ENCODE measurements at regions not wholly inside any gene's neighbourhood (a gene's known extent, or its start where the extent isn't known, plus 50 kb on each side); places are given as distances from the start of the nearest gene placed in this dataset.

- DNase-seq (ENCODE audit: low read depth in 1 of 2, low spot score in 2 of 2): no peak
- Histone ChIP-seq H3K27ac (no peak overlapping the region), H3K36me3 (no peaks in the 10 kb centered on the region)
Observed at GRCh38 chr9:1294641-1295258, 244.6 kb downstream of the DMRT2 start.

GRCh38 chr9:1296331-1296730 is 246.2 kb downstream of the DMRT2 start:
- H3K4me1 ChIP-seq (replicated peaks): no peaks in the 10 kb centered on the region
- no peak overlapping the region for H3K4me3 ChIP-seq
- no peaks in the 10 kb centered on the region for H3K9me3 ChIP-seq (replicated peaks)
- H3K27me3 ChIP-seq (replicated peaks): no peaks in the 10 kb centered on the region
- H3K27ac ChIP-seq: no peak overlapping the region
- H3K36me3 ChIP-seq: no peaks in the 10 kb centered on the region
- DNase-seq (ENCODE audit: low read depth in 1 of 2, low spot score in 2 of 2): no peak

More at GRCh38 chr9:1294641-1295258, 244.6 kb downstream of the DMRT2 start:
- no peaks in the 10 kb centered on the region for H3K27me3 ChIP-seq (replicated peaks)
- no peaks in the 10 kb centered on the region for H3K9me3 ChIP-seq (replicated peaks)
- H3K4me1 ChIP-seq (replicated peaks): no peaks in the 10 kb centered on the region
- H3K4me3 ChIP-seq: no peak overlapping the region

- Histone ChIP-seq H3K27ac (no peak overlapping the region), H3K4me1 (replicated peaks) (no peaks in the 10 kb centered on the region), H3K9me3 (replicated peaks) (no peaks in the 10 kb centered on the region), H3K27me3 (replicated peaks) (no peaks in the 10 kb centered on the region), H3K4me3 (no peak overlapping the region), H3K36me3 (no peaks in the 10 kb centered on the region)
- no peak for DNase-seq (ENCODE audit: low read depth in 1 of 2, low spot score in 2 of 2)
Observed at GRCh38 chr9:1298046-1298445, 247.9 kb downstream of the DMRT2 start.

- no peak for DNase-seq (ENCODE audit: low read depth in 1 of 2, low spot score in 2 of 2)
Observed at GRCh38 chr9:1300941-1301340, 250.8 kb downstream of the DMRT2 start.

GRCh38 chr9:1303932-1304331 is 253.8 kb downstream of the DMRT2 start:
- Histone ChIP-seq H3K27ac (no peak overlapping the region), H3K4me1 (replicated peaks) (no peaks in the 10 kb centered on the region), H3K9me3 (replicated peaks) (no peaks in the 10 kb centered on the region), H3K4me3 (no peak overlapping the region), H3K27me3 (replicated peaks) (no peaks in the 10 kb centered on the region), H3K36me3 (no peaks in the 10 kb centered on the region)
- DNase-seq (ENCODE audit: low read depth in 1 of 2, low spot score in 2 of 2): no peak

More at GRCh38 chr9:1300941-1301340, 250.8 kb downstream of the DMRT2 start:
- Histone ChIP-seq H3K4me3 (no peak overlapping the region), H3K27me3 (replicated peaks) (no peaks in the 10 kb centered on the region), H3K9me3 (replicated peaks) (no peaks in the 10 kb centered on the region), H3K36me3 (no peaks in the 10 kb centered on the region), H3K4me1 (replicated peaks) (no peaks in the 10 kb centered on the region), H3K27ac (no peak overlapping the region)

GRCh38 chr9:1311462-1312042 is 261.4 kb downstream of the DMRT2 start:
- Histone ChIP-seq H3K4me1 (replicated peaks) (no peaks in the 10 kb centered on the region), H3K36me3 (no peaks in the 10 kb centered on the region), H3K9me3 (replicated peaks) (no peaks in the 10 kb centered on the region), H3K27me3 (replicated peaks) (no peaks in the 10 kb centered on the region), H3K4me3 (no peak overlapping the region), H3K27ac (no peak overlapping the region)
- no peak for DNase-seq (ENCODE audit: low read depth in 1 of 2, low spot score in 2 of 2)

GRCh38 chr9:1319436-1319835 is 269.3 kb downstream of the DMRT2 start:
- Histone ChIP-seq H3K36me3 (no peaks in the 10 kb centered on the region), H3K27me3 (replicated peaks) (no peaks in the 10 kb centered on the region), H3K4me3 (no peak overlapping the region), H3K9me3 (replicated peaks) (no peaks in the 10 kb centered on the region), H3K4me1 (replicated peaks) (no peaks in the 10 kb centered on the region), H3K27ac (no peak overlapping the region)
- no peak for DNase-seq (ENCODE audit: low read depth in 1 of 2, low spot score in 2 of 2)

- Histone ChIP-seq H3K9me3 (replicated peaks) (no peaks in the 10 kb centered on the region), H3K27ac (no peak overlapping the region), H3K27me3 (replicated peaks) (no peaks in the 10 kb centered on the region), H3K36me3 (no peaks in the 10 kb centered on the region), H3K4me3 (no peak overlapping the region), H3K4me1 (replicated peaks) (no peaks in the 10 kb centered on the region)
- DNase-seq (ENCODE audit: low read depth in 1 of 2, low spot score in 2 of 2): no peak
Observed at GRCh38 chr9:1320051-1320557, 269.9 kb downstream of the DMRT2 start.

GRCh38 chr9:1320607-1321195 is 270.5 kb downstream of the DMRT2 start:
- no peaks in the 10 kb centered on the region for H3K36me3 ChIP-seq
- no peaks in the 10 kb centered on the region for H3K27me3 ChIP-seq (replicated peaks)
- no peak overlapping the region for H3K27ac ChIP-seq
- no peak for DNase-seq (ENCODE audit: low read depth in 1 of 2, low spot score in 2 of 2)
- no peaks in the 10 kb centered on the region for H3K9me3 ChIP-seq (replicated peaks)
- H3K4me1 ChIP-seq (replicated peaks): no peaks in the 10 kb centered on the region
- no peak overlapping the region for H3K4me3 ChIP-seq

- no peak for DNase-seq (ENCODE audit: low read depth in 1 of 2, low spot score in 2 of 2)
- Histone ChIP-seq H3K4me3 (no peak overlapping the region), H3K9me3 (replicated peaks) (no peaks in the 10 kb centered on the region), H3K36me3 (no peaks in the 10 kb centered on the region), H3K27me3 (replicated peaks) (no peaks in the 10 kb centered on the region), H3K4me1 (replicated peaks) (no peaks in the 10 kb centered on the region), H3K27ac (no peak overlapping the region)
Observed at GRCh38 chr9:1327467-1327866, 277.3 kb downstream of the DMRT2 start.

GRCh38 chr9:1328341-1328740 is 278.2 kb downstream of the DMRT2 start:
- Histone ChIP-seq H3K27ac (no peak overlapping the region), H3K27me3 (replicated peaks) (no peaks in the 10 kb centered on the region), H3K4me3 (no peak overlapping the region), H3K36me3 (no peaks in the 10 kb centered on the region), H3K9me3 (replicated peaks) (no peaks in the 10 kb centered on the region), H3K4me1 (replicated peaks) (no peaks in the 10 kb centered on the region)
- no peak for DNase-seq (ENCODE audit: low read depth in 1 of 2, low spot score in 2 of 2)

- Histone ChIP-seq H3K27ac (no peak overlapping the region), H3K4me1 (replicated peaks) (no peaks in the 10 kb centered on the region), H3K9me3 (replicated peaks) (no peaks in the 10 kb centered on the region), H3K36me3 (no peaks in the 10 kb centered on the region), H3K27me3 (replicated peaks) (no peaks in the 10 kb centered on the region), H3K4me3 (no peak overlapping the region)
- DNase-seq (ENCODE audit: low read depth in 1 of 2, low spot score in 2 of 2): no peak
Observed at GRCh38 chr9:1331546-1332038, 281.4 kb downstream of the DMRT2 start.

GRCh38 chr9:1332156-1332555 is 282.0 kb downstream of the DMRT2 start:
- DNase-seq (ENCODE audit: low read depth in 1 of 2, low spot score in 2 of 2): no peak

GRCh38 chr9:1335174-1335573 is 285.0 kb downstream of the DMRT2 start:
- Histone ChIP-seq H3K4me3 (no peak overlapping the region), H3K4me1 (replicated peaks) (no peaks in the 10 kb centered on the region), H3K9me3 (replicated peaks) (no peaks in the 10 kb centered on the region), H3K27me3 (replicated peaks) (no peaks in the 10 kb centered on the region), H3K36me3 (no peaks in the 10 kb centered on the region), H3K27ac (no peak overlapping the region)
- DNase-seq (ENCODE audit: low read depth in 1 of 2, low spot score in 2 of 2): no peak

More at GRCh38 chr9:1332156-1332555, 282.0 kb downstream of the DMRT2 start:
- H3K27ac ChIP-seq: no peak overlapping the region
- H3K9me3 ChIP-seq (replicated peaks): no peaks in the 10 kb centered on the region
- H3K4me3 ChIP-seq: no peak overlapping the region
- no peaks in the 10 kb centered on the region for H3K27me3 ChIP-seq (replicated peaks)
- H3K36me3 ChIP-seq: no peaks in the 10 kb centered on the region
- H3K4me1 ChIP-seq (replicated peaks): no peaks in the 10 kb centered on the region

All from SJSA1 (cell line).